ENCODE measurements at regions not wholly inside any gene's neighbourhood (a gene's known extent, or its start where the extent isn't known, plus 50 kb on each side); places are given as distances from the start of the nearest gene placed in this dataset.

- TF ChIP-seq ZFP3 (CRISPR knock-in tag; IDR thresholded peaks at IDR 0.05), result no peak
- TF ChIP-seq ISL1 (CRISPR knock-in tag; IDR thresholded peaks at IDR 0.05), result no peak
- TF ChIP-seq CREB5 (CRISPR knock-in tag; IDR thresholded peaks at IDR 0.05; ENCODE audit: low read depth), result no peak
- TF ChIP-seq CSDC2 (CRISPR knock-in tag; IDR thresholded peaks at IDR 0.05), result no peak
- TF ChIP-seq TCF4 (CRISPR knock-in tag; IDR thresholded peaks at IDR 0.05; ENCODE audit: borderline replicate concordance), result no peak
- TF ChIP-seq ZNF8 (CRISPR knock-in tag; IDR thresholded peaks at IDR 0.05), result no peak
- no peak for TF ChIP-seq OSR1 (CRISPR knock-in tag; IDR thresholded peaks at IDR 0.05)
- no peak for TF ChIP-seq SNAI2 (CRISPR knock-in tag; IDR thresholded peaks at IDR 0.05)
- no peak for TF ChIP-seq CSRNP3 (CRISPR knock-in tag; IDR thresholded peaks at IDR 0.05)
- no peak for TF ChIP-seq BACH2 (CRISPR knock-in tag; IDR thresholded peaks at IDR 0.05; ENCODE audit: borderline replicate concordance)
- TF ChIP-seq RARB (CRISPR knock-in tag; IDR thresholded peaks at IDR 0.05), result no peak
- TF ChIP-seq ZNF565 (CRISPR knock-in tag; conservative IDR thresholded peaks at IDR 0.05; ENCODE audit: low read depth), result no peak
- TF ChIP-seq, protein P1, sequence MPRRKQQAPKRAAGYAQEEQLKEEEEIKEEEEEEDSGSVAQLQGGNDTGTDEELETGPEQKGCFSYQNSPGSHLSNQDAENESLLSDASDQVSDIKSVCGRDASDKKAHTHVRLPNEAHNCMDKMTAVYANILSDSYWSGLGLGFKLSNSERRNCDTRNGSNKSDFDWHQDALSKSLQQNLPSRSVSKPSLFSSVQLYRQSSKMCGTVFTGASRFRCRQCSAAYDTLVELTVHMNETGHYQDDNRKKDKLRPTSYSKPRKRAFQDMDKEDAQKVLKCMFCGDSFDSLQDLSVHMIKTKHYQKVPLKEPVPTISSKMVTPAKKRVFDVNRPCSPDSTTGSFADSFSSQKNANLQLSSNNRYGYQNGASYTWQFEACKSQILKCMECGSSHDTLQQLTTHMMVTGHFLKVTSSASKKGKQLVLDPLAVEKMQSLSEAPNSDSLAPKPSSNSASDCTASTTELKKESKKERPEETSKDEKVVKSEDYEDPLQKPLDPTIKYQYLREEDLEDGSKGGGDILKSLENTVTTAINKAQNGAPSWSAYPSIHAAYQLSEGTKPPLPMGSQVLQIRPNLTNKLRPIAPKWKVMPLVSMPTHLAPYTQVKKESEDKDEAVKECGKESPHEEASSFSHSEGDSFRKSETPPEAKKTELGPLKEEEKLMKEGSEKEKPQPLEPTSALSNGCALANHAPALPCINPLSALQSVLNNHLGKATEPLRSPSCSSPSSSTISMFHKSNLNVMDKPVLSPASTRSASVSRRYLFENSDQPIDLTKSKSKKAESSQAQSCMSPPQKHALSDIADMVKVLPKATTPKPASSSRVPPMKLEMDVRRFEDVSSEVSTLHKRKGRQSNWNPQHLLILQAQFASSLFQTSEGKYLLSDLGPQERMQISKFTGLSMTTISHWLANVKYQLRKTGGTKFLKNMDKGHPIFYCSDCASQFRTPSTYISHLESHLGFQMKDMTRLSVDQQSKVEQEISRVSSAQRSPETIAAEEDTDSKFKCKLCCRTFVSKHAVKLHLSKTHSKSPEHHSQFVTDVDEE (CRISPR knock-in tag; IDR thresholded peaks at IDR 0.05), result no peak
- TF ChIP-seq ZFP30 (CRISPR knock-in tag; IDR thresholded peaks at IDR 0.05), result no peak
- no peak for TF ChIP-seq ESRRG (CRISPR knock-in tag; IDR thresholded peaks at IDR 0.05)
- ATAC-seq, result no peak
These were observed 264.6 kb upstream of the ALG10 start for GRCh38 chr12:33757701-33758100.

- no peak for TF ChIP-seq PPARA (CRISPR knock-in tag; IDR thresholded peaks at IDR 0.05; ENCODE audit: borderline replicate concordance)
- TF ChIP-seq, protein P2, sequence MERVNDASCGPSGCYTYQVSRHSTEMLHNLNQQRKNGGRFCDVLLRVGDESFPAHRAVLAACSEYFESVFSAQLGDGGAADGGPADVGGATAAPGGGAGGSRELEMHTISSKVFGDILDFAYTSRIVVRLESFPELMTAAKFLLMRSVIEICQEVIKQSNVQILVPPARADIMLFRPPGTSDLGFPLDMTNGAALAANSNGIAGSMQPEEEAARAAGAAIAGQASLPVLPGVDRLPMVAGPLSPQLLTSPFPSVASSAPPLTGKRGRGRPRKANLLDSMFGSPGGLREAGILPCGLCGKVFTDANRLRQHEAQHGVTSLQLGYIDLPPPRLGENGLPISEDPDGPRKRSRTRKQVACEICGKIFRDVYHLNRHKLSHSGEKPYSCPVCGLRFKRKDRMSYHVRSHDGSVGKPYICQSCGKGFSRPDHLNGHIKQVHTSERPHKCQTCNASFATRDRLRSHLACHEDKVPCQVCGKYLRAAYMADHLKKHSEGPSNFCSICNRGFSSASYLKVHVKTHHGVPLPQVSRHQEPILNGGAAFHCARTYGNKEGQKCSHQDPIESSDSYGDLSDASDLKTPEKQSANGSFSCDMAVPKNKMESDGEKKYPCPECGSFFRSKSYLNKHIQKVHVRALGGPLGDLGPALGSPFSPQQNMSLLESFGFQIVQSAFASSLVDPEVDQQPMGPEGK (CRISPR knock-in tag; IDR thresholded peaks at IDR 0.05; ENCODE audit: borderline replicate concordance), result no peak
- no peak for TF ChIP-seq ZFP3 (CRISPR knock-in tag; IDR thresholded peaks at IDR 0.05)
- no peak for TF ChIP-seq ZNF8 (CRISPR knock-in tag; IDR thresholded peaks at IDR 0.05)
- TF ChIP-seq, protein P3, sequence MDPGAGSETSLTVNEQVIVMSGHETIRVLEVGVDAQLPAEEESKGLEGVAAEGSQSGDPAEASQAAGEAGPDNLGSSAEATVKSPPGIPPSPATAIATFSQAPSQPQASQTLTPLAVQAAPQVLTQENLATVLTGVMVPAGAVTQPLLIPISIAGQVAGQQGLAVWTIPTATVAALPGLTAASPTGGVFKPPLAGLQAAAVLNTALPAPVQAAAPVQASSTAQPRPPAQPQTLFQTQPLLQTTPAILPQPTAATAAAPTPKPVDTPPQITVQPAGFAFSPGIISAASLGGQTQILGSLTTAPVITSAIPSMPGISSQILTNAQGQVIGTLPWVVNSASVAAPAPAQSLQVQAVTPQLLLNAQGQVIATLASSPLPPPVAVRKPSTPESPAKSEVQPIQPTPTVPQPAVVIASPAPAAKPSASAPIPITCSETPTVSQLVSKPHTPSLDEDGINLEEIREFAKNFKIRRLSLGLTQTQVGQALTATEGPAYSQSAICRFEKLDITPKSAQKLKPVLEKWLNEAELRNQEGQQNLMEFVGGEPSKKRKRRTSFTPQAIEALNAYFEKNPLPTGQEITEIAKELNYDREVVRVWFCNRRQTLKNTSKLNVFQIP (CRISPR knock-in tag; IDR thresholded peaks at IDR 0.05; ENCODE audit: borderline replicate concordance, low read depth), result no peak
- no peak for TF ChIP-seq ZC3H10 (CRISPR knock-in tag; IDR thresholded peaks at IDR 0.05)
- no peak for TF ChIP-seq GLIS3 (CRISPR knock-in tag; IDR thresholded peaks at IDR 0.05)
- TF ChIP-seq, protein P1 (CRISPR knock-in tag; IDR thresholded peaks at IDR 0.05), result no peak
- TF ChIP-seq BACH2 (CRISPR knock-in tag; IDR thresholded peaks at IDR 0.05; ENCODE audit: borderline replicate concordance), result no peak
- no peak for TF ChIP-seq TCF4 (CRISPR knock-in tag; IDR thresholded peaks at IDR 0.05; ENCODE audit: borderline replicate concordance)
- TF ChIP-seq CREB5 (CRISPR knock-in tag; IDR thresholded peaks at IDR 0.05; ENCODE audit: low read depth), result no peak
- no peak for TF ChIP-seq ZNF70 (CRISPR knock-in tag; IDR thresholded peaks at IDR 0.05)
- TF ChIP-seq ESRRG (CRISPR knock-in tag; IDR thresholded peaks at IDR 0.05), result no peak
- no peak for TF ChIP-seq TOX (CRISPR knock-in tag; IDR thresholded peaks at IDR 0.05; ENCODE audit: borderline replicate concordance)
- ATAC-seq, result no peak
These were observed 263.0 kb upstream of the ALG10 start for GRCh38 chr12:33759279-33759678.
